NCI-H2107 treated with DMSO at 0.1 percent for 48 hours (cell line): ENCODE measurements at regions not wholly inside any gene's neighbourhood (a gene's known extent, or its start where the extent isn't known, plus 50 kb on each side); places are given as distances from the start of the nearest gene placed in this dataset.
"Not testable (repeated sequence)": the region's sequence is repeated elsewhere in the genome, so short reads cannot be mapped to it uniquely, and the experiment has no call there.

Source experiments
- DNase-seq: peaks from one replicate; lab custom pipeline; 2025; ENCODE audit not compliant: unreplicated experiment; lab: John Stamatoyannopoulos, UW

- DNase-seq: no peak
Observed at GRCh38 chr6:137968901-137969300, 101.8 kb downstream of the TNFAIP3 start.

- DNase-seq: no peak
Observed at GRCh38 chr6:137969874-137970273, 102.8 kb downstream of the TNFAIP3 start.

GRCh38 chr6:137970368-137970767 lies 103.3 kb downstream of the TNFAIP3 start:
- DNase-seq: no peak

- DNase-seq: no peak
Observed at GRCh38 chr6:137973201-137973600, 106.1 kb downstream of the TNFAIP3 start.

GRCh38 chr6:137975188-137975940 lies 108.3 kb downstream of the TNFAIP3 start:
- peak; percentile 8 for DNase-seq

- DNase-seq: no peak
Observed at GRCh38 chr6:137976430-137976829, 109.4 kb downstream of the TNFAIP3 start.

GRCh38 chr6:137977206-137977605 lies 110.1 kb downstream of the TNFAIP3 start:
- DNase-seq: no peak

- DNase-seq: no peak
Observed at GRCh38 chr6:137977814-137978213, 110.8 kb downstream of the TNFAIP3 start.

- DNase-seq: no peak
Observed at GRCh38 chr6:137978252-137978896, 111.3 kb downstream of the TNFAIP3 start.

GRCh38 chr6:137979263-137979662 lies 112.2 kb downstream of the TNFAIP3 start:
- not testable (repeated sequence) for DNase-seq

- DNase-seq: no peak
Observed at GRCh38 chr6:137980777-137981176, 113.7 kb downstream of the TNFAIP3 start.

GRCh38 chr6:137981758-137982157 lies 114.7 kb downstream of the TNFAIP3 start:
- no peak for DNase-seq

- DNase-seq: no peak
Observed at GRCh38 chr6:137982418-137983189, 115.5 kb downstream of the TNFAIP3 start.

GRCh38 chr6:137983269-137983668 lies 116.2 kb downstream of the TNFAIP3 start:
- DNase-seq: no peak

GRCh38 chr6:137989664-137990063 lies 117.6 kb downstream of the PERP start:
- no peak for DNase-seq

- DNase-seq: no peak
Observed at GRCh38 chr6:137995371-137995770, 111.8 kb downstream of the PERP start.

- DNase-seq: no peak
Observed at GRCh38 chr6:137998461-137999019, 108.7 kb downstream of the PERP start.

GRCh38 chr6:137999815-138000214 lies 107.4 kb downstream of the PERP start:
- no peak for DNase-seq

- no peak for DNase-seq
Observed at GRCh38 chr6:138000941-138001340, 106.3 kb downstream of the PERP start.

GRCh38 chr6:138001750-138002349 lies 105.4 kb downstream of the PERP start:
- DNase-seq: peak; percentile 10
